GM12878 (cell line): ENCODE measurements at regions not wholly inside any gene's neighbourhood (a gene's known extent, or its start where the extent isn't known, plus 50 kb on each side); places are given as distances from the start of the nearest gene placed in this dataset.

Experiments
- ATAC-seq: fragments of 200-7000 bp; cut with Tn5 transposase; 3 replicates; pipeline ENCODE4 v1.9.1; 2020; ENCODE audit warnings: mild to moderate bottlenecking, moderate library complexity
- BruUV-seq: library from RNA; stranded (reverse); fragments of 400-500 nt; replicated peaks from 2 replicates; lab custom pipeline; 2021; lab: Mats Ljungman, UMichigan
- CTCF ChIA-PET: fragments of 300-600 bp; sonication (Branson Sonifier 250); formaldehyde crosslinking; extraction: SDS; loops from one replicate; lab custom pipeline; 2021; ENCODE audit warnings: inconsistent platforms; lab: Yijun Ruan, JAX
- POLR2A ChIA-PET: fragments of 350-600 bp; formaldehyde crosslinking; extraction: SDS; loops from one replicate; lab custom pipeline; 2021; ENCODE audit warnings: inconsistent platforms; lab: Charles Lee
- RAD21 ChIA-PET: fragments of 300-600 bp; sonication (Branson Sonifier 250); formaldehyde crosslinking; loops from one replicate; lab custom pipeline; 2023; ENCODE audit warnings: antibody characterized with exemption; ENCODE audit not compliant: unreplicated experiment; lab: Charles Lee
- SMC1A ChIA-PET: fragments of 300-600 bp; sonication (Branson Sonifier 250); formaldehyde crosslinking; loops from one replicate; lab custom pipeline; 2023; ENCODE audit not compliant: unreplicated experiment, uncharacterized antibody; lab: Charles Lee
- DNase-seq: peaks from one replicate; pipeline ENCODE4 v3.0.0-alpha.2; 2011; ENCODE audit warnings: low read depth, low spot score
- FAIRE-seq: peaks from 3 replicates; lab custom pipeline; 2011; peaks lifted over from hg19 to GRCh38; lab: Jason Lieb, UNC
- H2AFZ ChIP-seq: 2 replicates; pipeline ENCODE4 v1.6.0; 2011; ENCODE audit warnings: low read depth, low read length, control low read depth; ENCODE audit not compliant: control insufficient read depth
- H3K27ac ChIP-seq: 2 replicates; pipeline ENCODE4 v1.5.1; 2011; ENCODE audit warnings: control low read depth; ENCODE audit not compliant: control insufficient read depth, insufficient read depth
- H3K27me3 ChIP-seq, 2 experiments: replicated peaks in 1 of 2; 2 replicates each; pipeline versions ENCODE4 v1.6.0 to v1.6.1; 2011; ENCODE audit warnings: low read length in 1 of 2; ENCODE audit not compliant: control insufficient read depth in 2 of 2, insufficient read depth in 2 of 2
- H3K36me3 ChIP-seq, 2 experiments: 2 replicates each; pipeline ENCODE4 v1.5.1; 2011; ENCODE audit warnings: low read length in 1 of 2; ENCODE audit not compliant: control insufficient read depth in 2 of 2, insufficient read depth in 2 of 2
- H3K4me1 ChIP-seq: 2 replicates; pipeline ENCODE4 v1.6.1; 2011; ENCODE audit warnings: mild to moderate bottlenecking, low read length, moderate library complexity, mixed read lengths; ENCODE audit not compliant: control insufficient read depth, insufficient read depth
- H3K4me2 ChIP-seq: 2 replicates; pipeline ENCODE4 v1.6.0; 2011; ENCODE audit warnings: control low read depth; ENCODE audit not compliant: control insufficient read depth, insufficient read depth
- H3K4me3 ChIP-seq: fragments of 200-600 bp; sonication (generic); 2 replicates; pipeline ENCODE4 v1.5.1; 2016
- H3K79me2 ChIP-seq: 2 replicates; pipeline ENCODE4 v1.6.0; 2011; ENCODE audit warnings: low read length; ENCODE audit not compliant: control insufficient read depth, insufficient read depth
- H3K9ac ChIP-seq: 2 replicates; pipeline ENCODE4 v1.8.0; 2011; ENCODE audit warnings: low read length, control low read depth, mixed read lengths; ENCODE audit not compliant: control insufficient read depth, insufficient read depth
- H3K9me3 ChIP-seq: replicated peaks from 3 replicates; pipeline ENCODE4 v1.5.1; 2011; ENCODE audit warnings: mild to moderate bottlenecking, low read length; ENCODE audit not compliant: control insufficient read depth, insufficient read depth
- H4K20me1 ChIP-seq: 2 replicates; pipeline ENCODE4 v1.6.0; 2011; ENCODE audit not compliant: control insufficient read depth, insufficient read depth
- BACH1 ChIP-seq: fragments of 450-650 bp; IDR thresholded peaks from 2 replicates; pipeline ENCODE4 v1.6.1; 2017; ENCODE audit warnings: mild to moderate bottlenecking, borderline replicate concordance
- FOXK2 ChIP-seq: fragments of 450-650 bp; IDR thresholded peaks from 2 replicates; pipeline ENCODE4 v1.6.1; 2017; ENCODE audit warnings: mild to moderate bottlenecking, moderate library complexity
- IKZF2 ChIP-seq, 2 experiments: fragments of 450-650 bp; IDR thresholded peaks; 2 replicates each; pipeline ENCODE4 v1.6.1; 2017; ENCODE audit warnings: mild to moderate bottlenecking in 2 of 2, moderate library complexity in 2 of 2
- NFYB ChIP-seq: IDR thresholded peaks from 2 replicates; pipeline ENCODE4 v1.6.1; 2011; ENCODE audit warnings: low read depth, mild to moderate bottlenecking, low read length, improper control_type of control experiment, moderate library complexity; ENCODE audit not compliant: insufficient read depth
- SIX5 ChIP-seq: IDR thresholded peaks from 2 replicates; pipeline ENCODE4 v1.6.1; 2011; ENCODE audit warnings: mild to moderate bottlenecking, low read depth, low read length, moderate library complexity; ENCODE audit not compliant: severe bottlenecking
- SP1 ChIP-seq: IDR thresholded peaks from one replicate; pipeline ENCODE4 v1.6.1; 2011; ENCODE audit warnings: low read depth, low read length
- SRF ChIP-seq, 2 experiments: IDR thresholded peaks; 2 replicates each; pipeline ENCODE4 v1.6.1; 2011; ENCODE audit warnings: low read depth in 2 of 2, low read length in 2 of 2, mild to moderate bottlenecking in 1 of 2, moderate library complexity in 1 of 2
- SUZ12 ChIP-seq: fragments of 200-600 bp; sonication (generic); IDR thresholded peaks from one replicate; pipeline ENCODE4 v1.6.1; 2018; ENCODE audit warnings: antibody characterized with exemption, mild to moderate bottlenecking; ENCODE audit not compliant: unreplicated experiment
- TCF3 ChIP-seq: IDR thresholded peaks from 2 replicates; pipeline ENCODE4 v1.6.1; 2012; ENCODE audit warnings: low read depth, mild to moderate bottlenecking, low read length, borderline replicate concordance; ENCODE audit not compliant: insufficient read depth
- WGBS: methylation state at CpG from one replicate; pipeline ENCODE4 v1.1.6; 2016; ENCODE audit warnings: low lambda C conversion rate; ENCODE audit not compliant: insufficient replicate concordance, insufficient coverage; ENCODE audit errors: missing lambda C conversion rate; 5-methylcytosine and 5-hydroxymethylcytosine counted together
- in situ Hi-C: fragments of 300-500 bp; cut with MboI; formaldehyde crosslinking; loops from 9 replicates; pipeline ENCODE4 v1.14.3; 2018; ENCODE audit warnings: mixed read lengths
- intact Hi-C: fragments of 100-400 bp; cut with micrococcal nuclease; formaldehyde crosslinking; loops from one replicate; pipeline ENCODE4 v1.14.2; 2022; ENCODE audit not compliant: unreplicated experiment
- TF ChIP-seq, protein P1 (sequence below): IDR thresholded peaks from 2 replicates; pipeline ENCODE4 v1.6.1; 2011; ENCODE audit warnings: borderline replicate concordance, low read depth, mild to moderate bottlenecking, moderate library complexity, mixed read lengths, low read length; ENCODE audit not compliant: insufficient read depth; ENCODE audit errors: extremely low read length
- TF ChIP-seq, protein P2 (sequence below): fragments of 450-650 bp; IDR thresholded peaks from 2 replicates; pipeline ENCODE4 v1.6.1; 2014; ENCODE audit warnings: mild to moderate bottlenecking

DNA sequence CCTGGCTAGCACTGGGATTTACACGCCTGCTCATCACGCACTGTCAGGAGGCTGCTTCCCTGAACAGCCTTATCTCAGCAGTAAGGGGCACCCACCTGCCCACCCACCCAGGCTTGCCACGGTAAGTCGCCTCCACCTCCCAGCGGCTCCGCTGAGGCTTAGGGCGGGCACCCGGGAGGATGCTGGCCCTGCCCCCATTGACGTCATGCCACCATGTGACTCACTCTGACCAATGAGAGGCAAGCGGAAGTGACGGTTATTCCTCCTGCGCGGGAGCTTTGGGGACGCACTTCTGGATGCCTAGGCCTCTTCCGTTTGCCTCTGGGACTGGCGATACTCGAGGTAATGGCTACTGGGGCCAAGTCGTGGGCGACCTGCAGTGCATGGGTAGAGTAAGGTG, 256.8 kb downstream of the QKI start:
- ChIA-PET POLR2A (no interaction called here), SMC1A (no interaction called here), CTCF (interaction anchor here (0.6 kb wide), 1 partner anchor 37 kb away, joined by 7 read pairs; no protein-coding TSS in a partner anchor), RAD21 (no interaction called here)
- DNase-seq (no peak), FAIRE-seq (no peak), ATAC-seq (no peak)
- no TSS peak for BruUV-seq
- Histone ChIP-seq H3K4me2 (no peak overlapping the region), H3K4me3 (no peak overlapping the region), H3K9ac (no peak overlapping the region), H3K27ac (no peak overlapping the region), H2AFZ (no peak overlapping the region), H3K79me2 (no peaks in the 10 kb centered on the region), H3K9me3 (no peaks in the 10 kb centered on the region; the same call in 2 of the 3 replicates), H3K4me1 (peaks cover 25% of the 10 kb centered on the region), H3K36me3 (no peaks in the 10 kb centered on the region), H4K20me1 (no peaks in the 10 kb centered on the region), H3K27me3 (no peaks in the 10 kb centered on the region)
- peak; percentile 65; the same call in 1 of the 2 replicates for TF ChIP-seq NFYB
- TF ChIP-seq, protein P1, sequence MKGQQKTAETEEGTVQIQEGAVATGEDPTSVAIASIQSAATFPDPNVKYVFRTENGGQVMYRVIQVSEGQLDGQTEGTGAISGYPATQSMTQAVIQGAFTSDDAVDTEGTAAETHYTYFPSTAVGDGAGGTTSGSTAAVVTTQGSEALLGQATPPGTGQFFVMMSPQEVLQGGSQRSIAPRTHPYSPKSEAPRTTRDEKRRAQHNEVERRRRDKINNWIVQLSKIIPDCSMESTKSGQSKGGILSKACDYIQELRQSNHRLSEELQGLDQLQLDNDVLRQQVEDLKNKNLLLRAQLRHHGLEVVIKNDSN: peak; percentile 74
- TF ChIP-seq SP1: no peak
- WGBS: 87% methylated on average over 19 of the region's 19 CpGs
- intact Hi-C loops: no loop called here
- in situ Hi-C loops: no loop called here

DNA sequence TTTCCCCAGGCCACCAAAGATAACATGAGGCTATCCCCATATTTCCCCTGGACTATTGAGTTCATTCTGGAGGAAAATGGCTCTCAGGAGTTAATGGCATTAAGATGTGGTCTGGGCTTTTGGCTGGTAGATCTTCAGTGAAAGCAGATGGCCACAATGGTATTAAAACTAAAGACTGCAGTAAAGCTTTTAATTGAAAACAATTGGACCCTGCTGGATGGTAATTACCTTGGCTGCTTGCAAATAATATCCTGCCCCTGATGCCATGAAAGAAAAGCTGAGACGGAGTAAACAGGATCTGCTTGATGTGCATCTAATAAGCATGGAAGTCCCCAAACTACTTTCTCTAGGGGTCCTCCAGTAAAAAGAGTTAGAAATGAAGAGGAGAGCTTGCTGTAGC, 255.8 kb downstream of the QKI start:
- Histone ChIP-seq H3K4me1 (peaks cover 25% of the 10 kb centered on the region), H3K79me2 (no peaks in the 10 kb centered on the region), H3K27me3 (no peaks in the 10 kb centered on the region), H3K4me3 (no peak overlapping the region), H3K27ac (no peak overlapping the region), H2AFZ (no peak overlapping the region), H4K20me1 (no peaks in the 10 kb centered on the region), H3K9ac (no peak overlapping the region), H3K36me3 (no peaks in the 10 kb centered on the region), H3K9me3 (no peaks in the 10 kb centered on the region; the same call in 2 of the 3 replicates), H3K4me2 (no peak overlapping the region)
- ChIA-PET RAD21 (no interaction called here), CTCF (no interaction called here), POLR2A (no interaction called here), SMC1A (interaction anchor here (0.7 kb wide), 1 partner anchor 99 kb away, joined by 3 read pairs; no protein-coding TSS in a partner anchor)
- 41% methylated on average over 1 of the region's 1 CpG for WGBS
- in situ Hi-C loops (no loop called here), intact Hi-C loops (no loop called here)
- BruUV-seq: no TSS peak
- DNase-seq: no peak
- TF ChIP-seq SRF (IDR thresholded peaks at IDR 0.05; ENCODE audit: low read depth in 2 of 2, low read length in 2 of 2): no peak
- no peak for TF ChIP-seq SIX5
- no peak for TF ChIP-seq SUZ12
- no peak for TF ChIP-seq TCF3
- no peak for TF ChIP-seq BACH1
- no peak for TF ChIP-seq FOXK2
- no peak for TF ChIP-seq IKZF2 (IDR thresholded peaks at IDR 0.05)
- TF ChIP-seq, protein P2, sequence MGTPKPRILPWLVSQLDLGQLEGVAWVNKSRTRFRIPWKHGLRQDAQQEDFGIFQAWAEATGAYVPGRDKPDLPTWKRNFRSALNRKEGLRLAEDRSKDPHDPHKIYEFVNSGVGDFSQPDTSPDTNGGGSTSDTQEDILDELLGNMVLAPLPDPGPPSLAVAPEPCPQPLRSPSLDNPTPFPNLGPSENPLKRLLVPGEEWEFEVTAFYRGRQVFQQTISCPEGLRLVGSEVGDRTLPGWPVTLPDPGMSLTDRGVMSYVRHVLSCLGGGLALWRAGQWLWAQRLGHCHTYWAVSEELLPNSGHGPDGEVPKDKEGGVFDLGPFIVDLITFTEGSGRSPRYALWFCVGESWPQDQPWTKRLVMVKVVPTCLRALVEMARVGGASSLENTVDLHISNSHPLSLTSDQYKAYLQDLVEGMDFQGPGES: no peak
- no peak for ATAC-seq
- no peak for FAIRE-seq
